HepG2 (cell line): ENCODE measurements at regions not wholly inside any gene's neighbourhood (a gene's known extent, or its start where the extent isn't known, plus 50 kb on each side); places are given as distances from the start of the nearest gene placed in this dataset.

Experiments used
- ATAC-seq: fragments of 200-7000 bp; cut with Tn5 transposase; 3 replicates; pipeline ENCODE4 v1.9.1; 2020; ENCODE audit warnings: mild to moderate bottlenecking, moderate library complexity
- BruUV-seq: library from RNA; stranded (reverse); fragments of 400-500 nt; replicated peaks from 2 replicates; lab custom pipeline; 2021; lab: Mats Ljungman, UMichigan
- CTCF ChIA-PET: fragments of 300-600 bp; formaldehyde crosslinking; extraction: SDS; loops from one replicate; lab custom pipeline; 2021; ENCODE audit warnings: low total read pairs, inconsistent platforms, low intra/inter-chr PET ratio; lab: Yijun Ruan, JAX
- POLR2A ChIA-PET: fragments of 350-600 bp; sonication (Branson Sonifier 250); formaldehyde crosslinking; loops from one replicate; lab custom pipeline; 2020; ENCODE audit warnings: antibody characterized with exemption, inconsistent platforms; lab: Yijun Ruan, JAX
- DNase-seq: peaks from one replicate; pipeline ENCODE4 v3.0.0-alpha.2; 2015; ENCODE audit warnings: low spot score
- FAIRE-seq: peaks from 3 replicates; lab custom pipeline; 2011; peaks lifted over from hg19 to GRCh38; lab: Jason Lieb, UNC
- H2AFZ ChIP-seq: one replicate; pipeline ENCODE4 v1.6.1; 2011; ENCODE audit warnings: low read length, inconsistent platforms
- H3K27ac ChIP-seq: fragments of 300-600 bp; 3 replicates; pipeline ENCODE4 v1.8.0; 2011; ENCODE audit warnings: mixed run types, mild to moderate bottlenecking, mixed read lengths, low read length, inconsistent platforms; ENCODE audit not compliant: insufficient read depth; ENCODE audit errors: extremely low read length
- H3K27me3 ChIP-seq, 2 experiments: fragments of 200-600 bp in 1 of 2; 2 replicates in 1 of 2; 3 replicates in 1 of 2; pipeline versions ENCODE4 v1.6.0 to v1.8.0; 2011; ENCODE audit warnings: low read length in 2 of 2, mild to moderate bottlenecking in 2 of 2, moderate library complexity in 2 of 2, inconsistent platforms in 1 of 2; ENCODE audit not compliant: insufficient read depth in 2 of 2, control insufficient read depth in 1 of 2
- H3K36me3 ChIP-seq, 2 experiments: fragments of 200-600 bp in 1 of 2; replicated peaks in 1 of 2; 2 replicates in 1 of 2; 3 replicates in 1 of 2; pipeline versions ENCODE4 v1.5.1 to v1.8.0; 2011; ENCODE audit warnings: low read length in 2 of 2, inconsistent platforms in 1 of 2; ENCODE audit not compliant: insufficient read depth in 2 of 2, control insufficient read depth in 1 of 2
- H3K4me1 ChIP-seq: 2 replicates; pipeline ENCODE4 v1.5.1; 2012; ENCODE audit warnings: low read length, inconsistent platforms; ENCODE audit not compliant: insufficient read depth
- H3K4me2 ChIP-seq: 2 replicates; pipeline ENCODE4 v1.6.0; 2011; ENCODE audit warnings: low read depth, low read length, inconsistent platforms
- H3K4me3 ChIP-seq, 3 experiments: fragments of 200-600 bp in 1 of 3; sonication (generic), shearing (Covaris generic) in 1 of 3; replicated peaks in 1 of 3; 2 replicates each; pipeline ENCODE4 v1.5.1; 2011 to 2016; ENCODE audit warnings: low read length in 3 of 3, inconsistent platforms in 2 of 3, low read depth in 2 of 3, mild to moderate bottlenecking in 2 of 3, control low read depth in 1 of 3, mixed read lengths in 1 of 3; ENCODE audit not compliant: insufficient read depth in 1 of 3
- H3K79me2 ChIP-seq: one replicate; pipeline ENCODE4 v1.6.1; 2011; ENCODE audit warnings: low read length, inconsistent platforms; ENCODE audit not compliant: insufficient read depth
- H3K9ac ChIP-seq: 2 replicates; pipeline ENCODE4 v1.6.0; 2011; ENCODE audit warnings: mild to moderate bottlenecking, low read depth, low read length, inconsistent platforms; ENCODE audit not compliant: insufficient read depth
- H3K9me3 ChIP-seq: 2 replicates; pipeline ENCODE4 v1.5.1; 2012; ENCODE audit warnings: mild to moderate bottlenecking, low read length
- H4K20me1 ChIP-seq: 2 replicates; pipeline ENCODE4 v1.6.0; 2011; ENCODE audit warnings: inconsistent platforms, mild to moderate bottlenecking, low read length, moderate library complexity; ENCODE audit not compliant: insufficient read depth
- BCL3 ChIP-seq: sonication (generic); formaldehyde crosslinking; IDR thresholded peaks from 2 replicates; pipeline ENCODE4 v1.5.1; 2020; ENCODE audit warnings: mild to moderate bottlenecking, missing genetic modification reagents, moderate library complexity
- CCDC6 ChIP-seq: sonication (generic); formaldehyde crosslinking; IDR thresholded peaks from 2 replicates; pipeline ENCODE4 v1.8.1; 2022; ENCODE audit warnings: mild to moderate bottlenecking, missing genetic modification reagents, moderate library complexity
- CEBPZ ChIP-seq: IDR thresholded peaks from 2 replicates; pipeline ENCODE4 v1.6.1; 2012; ENCODE audit warnings: low read length, improper control_type of control experiment
- HNF4A ChIP-seq: sonication (generic); formaldehyde crosslinking; IDR thresholded peaks from 2 replicates; pipeline ENCODE4 v1.4.0; 2020; ENCODE audit warnings: missing genetic modification reagents
- HNRNPH1 ChIP-seq: fragments of 200-400 bp; formaldehyde crosslinking; optimal IDR thresholded peaks from 2 replicates; pipeline ENCODE3; 2017; ENCODE audit warnings: mild to moderate bottlenecking, low read depth, low read length
- NCOR1 ChIP-seq: fragments of 200-600 bp; sonication (generic); IDR thresholded peaks from 2 replicates; pipeline ENCODE4 v1.7.0; 2017; ENCODE audit warnings: antibody characterized with exemption, low read length, borderline replicate concordance
- NFIB ChIP-seq: sonication (generic); formaldehyde crosslinking; IDR thresholded peaks from 2 replicates; pipeline ENCODE4 v1.9.0; 2021; ENCODE audit warnings: missing genetic modification reagents, mild to moderate bottlenecking, borderline replicate concordance
- PTBP1 ChIP-seq: fragments of 200-400 bp; formaldehyde crosslinking; IDR thresholded peaks from 2 replicates; pipeline ENCODE4 v1.6.1; 2018; ENCODE audit warnings: low read length, low read depth; ENCODE audit not compliant: poor library complexity, severe bottlenecking
- RAD51 ChIP-seq: fragments of 450-650 bp; IDR thresholded peaks from 2 replicates; pipeline ENCODE4 v1.6.1; 2016; ENCODE audit warnings: borderline replicate concordance
- RXRB ChIP-seq: IDR thresholded peaks from 2 replicates; pipeline ENCODE4 v1.6.1; 2016; ENCODE audit warnings: borderline replicate concordance, missing genetic modification reagents, missing compliant biosample characterization
- TRIM22 ChIP-seq: fragments of 450-650 bp; IDR thresholded peaks from 2 replicates; pipeline ENCODE4 v1.6.1; 2017
- ZMYM3 ChIP-seq: sonication (generic); formaldehyde crosslinking; IDR thresholded peaks from 2 replicates; pipeline ENCODE4 v1.5.1; 2020; ENCODE audit warnings: mild to moderate bottlenecking, missing genetic modification reagents
- ZNF143 ChIP-seq: sonication (generic); formaldehyde crosslinking; IDR thresholded peaks from 2 replicates; pipeline ENCODE4 v1.4.0; 2020; ENCODE audit warnings: missing genetic modification reagents
- ZNF460 ChIP-seq: sonication (generic); formaldehyde crosslinking; IDR thresholded peaks from 2 replicates; pipeline ENCODE4 v1.5.1; 2020; ENCODE audit warnings: missing genetic modification reagents, mild to moderate bottlenecking, borderline replicate concordance
- ZNF672 ChIP-seq: sonication (generic); formaldehyde crosslinking; IDR thresholded peaks from 2 replicates; pipeline ENCODE4 v1.8.1; 2022; ENCODE audit warnings: missing genetic modification reagents
- WGBS: methylation state at CpG from one replicate; pipeline ENCODE4 v1.1.6; 2017; ENCODE audit warnings: low lambda C conversion rate; 5-methylcytosine and 5-hydroxymethylcytosine counted together
- in situ Hi-C: cut with HindIII; loops from 2 replicates; pipeline ENCODE4 v1.10.0; 2017; ENCODE audit warnings: low pct_unique_long_range_greater_than_20kb; ENCODE audit not compliant: extremely low pct_ligation_motif_present
- intact Hi-C: fragments of 100-400 bp; cut with micrococcal nuclease; formaldehyde crosslinking; loops from one replicate; pipeline ENCODE4 v1.10.0; 2022; ENCODE audit not compliant: unreplicated experiment

GRCh38 chrX:4249401-4249800 lies 536.0 kb upstream of the PRKX start (continued):
- TF ChIP-seq RXRB (CRISPR knock-in tag) (no peak), CCDC6 (CRISPR knock-in tag) (no peak), ZNF460 (no peak), ZNF672 (CRISPR knock-in tag) (no peak)
- TF ChIP-seq, all 625 proteins: peak for 0

- Histone ChIP-seq H4K20me1 (no peaks in the 10 kb centered on the region), H2AFZ (no peak overlapping the region), H3K9ac (no peak overlapping the region), H3K36me3 (no peaks in the 10 kb centered on the region), H3K79me2 (no peaks in the 10 kb centered on the region), H3K4me1 (no peaks in the 10 kb centered on the region), H3K4me2 (no peak overlapping the region), H3K27ac (no peak overlapping the region), H3K9me3 (peaks cover 19% of the 10 kb centered on the region), H3K27me3 (no peaks in the 10 kb centered on the region), H3K4me3 (no peak overlapping the region)
- no peak for ATAC-seq
- CTCF ChIA-PET: no interaction called here
- 0% methylated on average over 2 of the region's 2 CpGs for WGBS
- POLR2A ChIA-PET: no interaction called here
- BruUV-seq: no TSS peak
- intact Hi-C loops: no loop called here
- FAIRE-seq: no peak
- no peak for DNase-seq
- in situ Hi-C loops: no loop called here
- TF ChIP-seq ZMYM3 (no peak), NFIB (no peak), HNRNPH1 (no peak), NCOR1 (no peak), TRIM22 (no peak), HNF4A (CRISPR knock-in tag) (no peak), CEBPZ (no peak), BCL3 (CRISPR knock-in tag) (no peak), ZNF143 (CRISPR knock-in tag) (no peak), RAD51 (no peak), PTBP1 (no peak)
Measured at GRCh38 chrX:4243759-4244158, 530.3 kb upstream of the PRKX start.
